Left ventricle myocardium inferior (tissue), 1 donor: ENCODE measurements at regions not wholly inside any gene's neighbourhood (a gene's known extent, or its start where the extent isn't known, plus 50 kb on each side); places are given as distances from the start of the nearest gene placed in this dataset.

Experiments used
- DNase-seq: peaks from one replicate; pipeline ENCODE4 v3.0.0-alpha.2; 2020
- H3K27ac ChIP-seq: fragments of 200-600 bp; replicated peaks from 2 replicates; pipeline ENCODE4 v1.8.0; 2021
- H3K27me3 ChIP-seq: fragments of 200-600 bp; 2 replicates; pipeline ENCODE4 v1.8.0; 2021; ENCODE audit warnings: low read depth
- H3K36me3 ChIP-seq: fragments of 200-600 bp; 2 replicates; pipeline ENCODE4 v1.8.0; 2021
- H3K4me1 ChIP-seq: fragments of 200-600 bp; 2 replicates; pipeline ENCODE4 v1.8.0; 2021
- H3K4me3 ChIP-seq: fragments of 200-600 bp; 2 replicates; pipeline ENCODE4 v1.8.0; 2021; ENCODE audit warnings: mild to moderate bottlenecking, moderate library complexity
- H3K9me3 ChIP-seq: fragments of 200-600 bp; replicated peaks from 2 replicates; pipeline ENCODE4 v1.8.0; 2021
- intact Hi-C: fragments of 100-400 bp; cut with micrococcal nuclease; formaldehyde crosslinking; loops from one replicate; pipeline ENCODE4 v1.11.0; 2022
- TF ChIP-seq, protein P1 (sequence below): fragments of 200-600 bp; IDR thresholded peaks from 2 replicates; pipeline ENCODE4 v1.8.0; 2021; ENCODE audit warnings: antibody characterized with exemption, mild to moderate bottlenecking, borderline replicate concordance
- donor health status: DM: no; HTN: yes; CAD: no; lungs with severe emphysema.

DNA sequence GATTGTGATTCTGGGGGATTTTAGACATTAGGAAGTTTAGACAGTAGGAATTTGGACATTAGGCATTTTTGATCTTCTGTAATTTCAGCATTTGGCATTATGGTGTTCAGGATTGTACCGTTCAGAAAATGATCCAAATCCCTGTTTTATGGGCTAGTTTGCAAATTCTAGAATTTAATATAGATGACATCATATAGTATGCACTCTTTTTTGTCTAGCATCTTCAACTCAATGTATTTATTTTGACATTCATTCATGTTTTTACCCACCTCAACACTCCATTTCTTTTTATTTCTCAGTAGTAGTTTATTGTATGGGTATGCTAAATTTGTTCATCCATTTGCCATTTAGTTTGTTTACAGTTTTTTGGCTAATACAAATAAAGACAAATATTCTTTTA, 105.3 kb upstream of the ZPLD1 start:
- H3K27me3 ChIP-seq = no peaks in the 10 kb centered on the region
- DNase-seq = no peak
- intact Hi-C loops = no loop called here

DNA sequence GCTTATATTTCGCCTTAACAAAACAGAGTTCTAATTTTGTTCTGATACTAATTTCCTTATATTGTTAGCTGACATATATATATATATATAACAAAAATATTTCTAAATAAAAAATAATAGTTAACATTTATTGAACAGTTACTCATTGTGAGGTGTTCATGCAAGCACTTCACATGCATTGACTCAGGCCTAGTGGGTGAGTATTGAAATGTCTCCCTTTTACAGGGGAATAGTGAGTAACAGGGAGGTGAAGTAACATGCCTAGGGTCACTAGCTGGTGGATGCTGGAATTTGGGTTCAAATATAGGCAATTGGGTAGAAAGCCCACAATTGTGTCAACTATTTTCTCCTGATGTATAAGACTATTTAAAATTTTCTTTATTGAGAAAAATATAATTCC, 102.6 kb upstream of the ZPLD1 start:
- H3K27me3 ChIP-seq = no peaks in the 10 kb centered on the region
- intact Hi-C loops = no loop called here
- H3K4me1 ChIP-seq = no peaks in the 10 kb centered on the region
- TF ChIP-seq, protein P1, sequence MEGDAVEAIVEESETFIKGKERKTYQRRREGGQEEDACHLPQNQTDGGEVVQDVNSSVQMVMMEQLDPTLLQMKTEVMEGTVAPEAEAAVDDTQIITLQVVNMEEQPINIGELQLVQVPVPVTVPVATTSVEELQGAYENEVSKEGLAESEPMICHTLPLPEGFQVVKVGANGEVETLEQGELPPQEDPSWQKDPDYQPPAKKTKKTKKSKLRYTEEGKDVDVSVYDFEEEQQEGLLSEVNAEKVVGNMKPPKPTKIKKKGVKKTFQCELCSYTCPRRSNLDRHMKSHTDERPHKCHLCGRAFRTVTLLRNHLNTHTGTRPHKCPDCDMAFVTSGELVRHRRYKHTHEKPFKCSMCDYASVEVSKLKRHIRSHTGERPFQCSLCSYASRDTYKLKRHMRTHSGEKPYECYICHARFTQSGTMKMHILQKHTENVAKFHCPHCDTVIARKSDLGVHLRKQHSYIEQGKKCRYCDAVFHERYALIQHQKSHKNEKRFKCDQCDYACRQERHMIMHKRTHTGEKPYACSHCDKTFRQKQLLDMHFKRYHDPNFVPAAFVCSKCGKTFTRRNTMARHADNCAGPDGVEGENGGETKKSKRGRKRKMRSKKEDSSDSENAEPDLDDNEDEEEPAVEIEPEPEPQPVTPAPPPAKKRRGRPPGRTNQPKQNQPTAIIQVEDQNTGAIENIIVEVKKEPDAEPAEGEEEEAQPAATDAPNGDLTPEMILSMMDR = no peak
- no peak overlapping the region for H3K4me3 ChIP-seq
- no peaks in the 10 kb centered on the region for H3K36me3 ChIP-seq
- H3K27ac ChIP-seq = no peak overlapping the region
- no peak for DNase-seq
- H3K9me3 ChIP-seq = no peaks in the 10 kb centered on the region

More for the DNA sequence above, 105.3 kb upstream of the ZPLD1 start:
- Histone ChIP-seq H3K9me3 (no peaks in the 10 kb centered on the region), H3K36me3 (no peaks in the 10 kb centered on the region), H3K4me1 (no peaks in the 10 kb centered on the region), H3K27ac (no peak overlapping the region), H3K4me3 (no peak overlapping the region)
- TF ChIP-seq, protein P1 = no peak

DNA sequence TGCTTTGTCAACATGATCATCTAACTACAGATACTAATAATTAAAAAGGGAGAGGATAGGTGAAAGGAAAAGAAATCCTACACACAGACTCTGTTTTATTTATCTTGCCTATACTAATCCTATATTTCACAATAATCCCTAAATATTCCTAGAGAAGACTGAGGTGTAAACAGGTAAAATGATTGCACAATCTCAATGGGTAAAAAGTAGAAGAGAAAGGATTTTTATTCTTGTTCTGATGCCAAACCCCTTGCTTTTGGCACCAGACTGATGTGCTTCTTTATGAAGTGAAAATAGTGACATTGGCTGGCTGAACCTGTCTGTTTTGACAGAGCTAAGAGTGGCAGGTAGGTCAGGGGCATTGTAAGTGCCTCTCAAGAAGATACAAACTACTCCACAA, 101.9 kb upstream of the ZPLD1 start:
- intact Hi-C loops = no loop called here
- Histone ChIP-seq H3K4me3 (no peak overlapping the region), H3K9me3 (no peaks in the 10 kb centered on the region), H3K27ac (no peak overlapping the region), H3K36me3 (no peaks in the 10 kb centered on the region), H3K4me1 (no peaks in the 10 kb centered on the region), H3K27me3 (no peaks in the 10 kb centered on the region)
- DNase-seq = no peak
- TF ChIP-seq, protein P1 = no peak

DNA sequence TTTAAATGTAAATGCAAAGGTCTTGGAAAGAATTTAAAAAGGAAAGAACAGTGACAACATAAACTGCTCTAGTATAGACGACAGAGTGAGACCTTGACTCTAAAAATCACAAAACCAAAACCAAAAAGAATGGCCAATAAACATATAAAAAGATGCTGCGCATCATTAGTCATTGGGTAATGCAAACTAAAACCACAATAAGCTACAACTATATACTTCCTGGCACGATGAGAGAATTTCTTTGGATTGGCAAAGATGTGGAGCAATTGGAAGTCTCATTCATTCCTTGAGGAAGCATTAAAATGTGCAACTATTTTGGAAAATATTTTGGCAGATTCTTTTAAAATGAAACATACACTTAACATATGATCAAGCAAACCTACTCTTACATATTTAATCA, 98.7 kb upstream of the ZPLD1 start:
- no peaks in the 10 kb centered on the region for H3K4me1 ChIP-seq
- H3K36me3 ChIP-seq = no peaks in the 10 kb centered on the region
- no peaks in the 10 kb centered on the region for H3K27me3 ChIP-seq
- intact Hi-C loops = no loop called here
- DNase-seq = no peak
- H3K27ac ChIP-seq = no peak overlapping the region
- TF ChIP-seq, protein P1 = no peak
- no peak overlapping the region for H3K4me3 ChIP-seq
- H3K9me3 ChIP-seq = no peaks in the 10 kb centered on the region

DNA sequence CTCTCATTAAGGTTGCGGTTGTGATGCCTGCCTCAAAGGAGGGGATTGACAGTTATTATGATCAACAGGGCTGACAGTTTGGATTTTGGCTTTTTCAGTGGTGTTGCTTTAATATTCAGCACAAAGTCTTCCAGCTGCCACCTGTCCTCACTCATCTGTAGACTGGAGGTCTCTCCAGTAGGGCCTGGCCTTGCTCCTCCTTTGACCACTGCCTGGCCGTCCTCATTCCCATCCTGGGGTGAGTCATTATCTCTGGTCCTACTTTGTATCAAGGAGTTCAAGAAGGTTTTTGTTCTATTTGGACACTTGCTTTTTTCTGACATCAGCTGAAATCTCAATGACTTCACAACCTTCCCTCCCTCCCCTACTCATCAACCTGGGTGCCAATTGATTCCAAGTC, 95.1 kb upstream of the ZPLD1 start:
- H3K36me3 ChIP-seq = no peaks in the 10 kb centered on the region
- H3K27ac ChIP-seq = no peak overlapping the region
- no peak overlapping the region for H3K4me3 ChIP-seq
- H3K9me3 ChIP-seq = no peaks in the 10 kb centered on the region
- TF ChIP-seq, protein P1 = no peak
- H3K4me1 ChIP-seq = no peaks in the 10 kb centered on the region
- intact Hi-C loops = no loop called here
- no peak for DNase-seq
- no peaks in the 10 kb centered on the region for H3K27me3 ChIP-seq

DNA sequence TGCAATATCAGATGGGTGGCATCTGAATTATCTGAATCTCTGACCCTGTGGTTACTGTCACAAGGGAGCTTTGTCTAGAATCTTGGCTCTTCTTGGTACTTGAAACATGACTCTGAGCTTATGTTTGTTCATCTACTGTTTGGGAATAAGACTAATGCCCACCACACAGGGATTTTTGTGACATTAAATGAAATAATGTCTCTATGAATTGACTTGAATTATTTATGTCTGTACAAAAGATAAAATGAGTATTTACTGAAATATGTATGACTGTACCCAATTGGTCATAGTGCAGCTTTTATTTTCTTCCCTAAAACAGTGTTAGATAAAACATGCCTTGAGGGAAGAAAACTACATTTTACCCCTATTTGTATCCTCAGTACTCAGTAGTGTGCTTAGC, 87.9 kb upstream of the ZPLD1 start:
- H3K36me3 ChIP-seq = no peaks in the 10 kb centered on the region
- TF ChIP-seq, protein P1 = no peak
- H3K9me3 ChIP-seq = no peaks in the 10 kb centered on the region
- intact Hi-C loops = no loop called here
- DNase-seq = no peak
- H3K4me3 ChIP-seq = no peak overlapping the region
- no peak overlapping the region for H3K27ac ChIP-seq
- H3K27me3 ChIP-seq = no peaks in the 10 kb centered on the region
- no peaks in the 10 kb centered on the region for H3K4me1 ChIP-seq
